Sigmoid colon (tissue), 4 donors: ENCODE measurements at regions not wholly inside any gene's neighbourhood (a gene's known extent, or its start where the extent isn't known, plus 50 kb on each side); places are given as distances from the start of the nearest gene placed in this dataset.

ENCODE experiments used
- CTCF ChIP-seq, 4 experiments: fragments of 450-650 bp in 3 of 4; fragments of 200-600 bp in 1 of 4; IDR thresholded peaks; one replicate each; pipeline ENCODE4 v1.5.1; 2016 to 2019; ENCODE audit warnings: antibody characterized with exemption in 4 of 4, mild to moderate bottlenecking in 3 of 4, moderate library complexity in 2 of 4
- EP300 ChIP-seq, 4 donors: sonication (generic); formaldehyde crosslinking; IDR thresholded peaks; one replicate each; pipeline ENCODE4 v1.6.1; 2017; ENCODE audit warnings: antibody characterized with exemption in 4 of 4
- POLR2A ChIP-seq, 2 donors: fragments of 450-650 bp; IDR thresholded peaks; one replicate each; pipeline ENCODE4 v1.6.1; 2016; ENCODE audit warnings: antibody characterized with exemption in 2 of 2, mild to moderate bottlenecking in 2 of 2, moderate library complexity in 2 of 2
- POLR2AphosphoS5 ChIP-seq, 4 donors: sonication (generic); formaldehyde crosslinking; IDR thresholded peaks; one replicate each; pipeline ENCODE4 v1.6.1; 2017; ENCODE audit warnings: antibody characterized with exemption in 4 of 4

DNA sequence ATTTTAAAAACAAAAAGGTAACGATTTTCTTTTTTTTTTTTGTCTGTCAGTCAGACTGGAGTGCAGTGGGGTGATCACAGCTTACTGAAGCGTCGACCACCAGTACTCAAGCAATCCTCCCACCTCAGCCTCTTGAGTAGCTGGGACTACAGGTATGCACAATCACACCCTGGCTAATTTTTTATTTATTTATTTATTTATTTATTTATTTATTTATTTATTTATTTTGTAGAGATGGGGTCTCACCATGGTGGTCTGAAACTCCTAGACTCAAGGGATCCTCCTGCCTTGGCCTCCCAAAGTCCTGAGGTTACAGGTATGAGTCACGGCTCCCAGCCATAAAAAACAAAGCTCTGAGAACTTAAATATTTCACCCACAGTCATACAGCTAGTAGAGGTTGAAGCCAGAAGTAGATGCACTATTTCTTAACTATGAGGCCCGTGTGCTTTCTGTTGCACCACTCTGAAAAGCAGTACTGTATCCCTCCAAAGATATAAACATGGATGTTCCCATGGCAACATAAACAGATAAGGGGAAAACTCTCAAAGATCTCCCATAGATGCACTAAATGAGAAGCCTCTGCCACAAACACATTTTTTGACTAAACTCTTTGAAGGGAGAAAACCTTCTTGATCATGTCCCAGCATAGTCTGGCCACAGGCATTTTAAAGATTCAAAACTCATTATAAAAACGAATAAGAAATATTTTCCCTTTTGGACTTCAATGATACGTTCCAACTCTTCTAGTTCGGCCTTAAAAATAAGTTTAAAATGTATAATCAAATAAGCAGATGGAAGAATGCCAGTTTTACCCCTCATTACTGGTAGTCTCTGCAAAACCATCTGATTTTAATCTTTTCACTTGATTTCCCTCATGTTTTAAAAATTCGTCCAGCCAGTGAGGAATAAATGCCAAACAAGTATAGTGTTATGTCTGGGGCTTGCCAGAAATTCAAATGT is 162.3 kb upstream of the ARHGEF26 start:
- TF ChIP-seq CTCF (IDR thresholded peaks at IDR 0.05) (no peak), POLR2A (IDR thresholded peaks at IDR 0.05) (no peak), EP300 (IDR thresholded peaks at IDR 0.05) (no peak), POLR2AphosphoS5 (IDR thresholded peaks at IDR 0.05) (no peak)
